Colonic mucosa (tissue), 4 donors: ENCODE measurements at regions not wholly inside any gene's neighbourhood (a gene's known extent, or its start where the extent isn't known, plus 50 kb on each side); places are given as distances from the start of the nearest gene placed in this dataset.
"Not testable (repeated sequence)": the region's sequence is repeated elsewhere in the genome, so short reads cannot be mapped to it uniquely, and the experiment has no call there.

Experiments used
- DNase-seq: peaks from one replicate; pipeline ENCODE4 v3.0.0-alpha.2; 2020
- H3K27ac ChIP-seq: fragments of 200-600 bp; one replicate; pipeline ENCODE4 v1.8.0; 2021
- H3K27me3 ChIP-seq: fragments of 200-600 bp; one replicate; pipeline ENCODE4 v1.8.0; 2021
- H3K36me3 ChIP-seq: fragments of 200-600 bp; one replicate; pipeline ENCODE4 v1.8.0; 2021
- H3K4me1 ChIP-seq: fragments of 200-600 bp; one replicate; pipeline ENCODE4 v1.8.0; 2021; ENCODE audit warnings: mild to moderate bottlenecking
- H3K4me3 ChIP-seq: fragments of 200-600 bp; one replicate; pipeline ENCODE4 v1.8.0; 2021
- H3K9ac ChIP-seq, 2 donors: one replicate each; pipeline ENCODE4 v1.7.0; 2013; ENCODE audit warnings: control low read depth in 2 of 2, low read depth in 2 of 2, low read length in 2 of 2
- H3K9me3 ChIP-seq: fragments of 200-600 bp; one replicate; pipeline ENCODE4 v1.8.0; 2021
- intact Hi-C: fragments of 100-400 bp; cut with DNase I; formaldehyde crosslinking; loops from one replicate; pipeline ENCODE4 v1.14.1; 2022
- TF ChIP-seq, protein P1 (sequence below): fragments of 200-600 bp; IDR thresholded peaks from one replicate; pipeline ENCODE4 v1.8.0; 2022; ENCODE audit warnings: antibody characterized with exemption, mild to moderate bottlenecking
- donor health status: healthy.
- donor health status: DM: no; HTN: no; CAD: no.
- donor health status: DM: no; HTN: no; CAD: no.

DNA sequence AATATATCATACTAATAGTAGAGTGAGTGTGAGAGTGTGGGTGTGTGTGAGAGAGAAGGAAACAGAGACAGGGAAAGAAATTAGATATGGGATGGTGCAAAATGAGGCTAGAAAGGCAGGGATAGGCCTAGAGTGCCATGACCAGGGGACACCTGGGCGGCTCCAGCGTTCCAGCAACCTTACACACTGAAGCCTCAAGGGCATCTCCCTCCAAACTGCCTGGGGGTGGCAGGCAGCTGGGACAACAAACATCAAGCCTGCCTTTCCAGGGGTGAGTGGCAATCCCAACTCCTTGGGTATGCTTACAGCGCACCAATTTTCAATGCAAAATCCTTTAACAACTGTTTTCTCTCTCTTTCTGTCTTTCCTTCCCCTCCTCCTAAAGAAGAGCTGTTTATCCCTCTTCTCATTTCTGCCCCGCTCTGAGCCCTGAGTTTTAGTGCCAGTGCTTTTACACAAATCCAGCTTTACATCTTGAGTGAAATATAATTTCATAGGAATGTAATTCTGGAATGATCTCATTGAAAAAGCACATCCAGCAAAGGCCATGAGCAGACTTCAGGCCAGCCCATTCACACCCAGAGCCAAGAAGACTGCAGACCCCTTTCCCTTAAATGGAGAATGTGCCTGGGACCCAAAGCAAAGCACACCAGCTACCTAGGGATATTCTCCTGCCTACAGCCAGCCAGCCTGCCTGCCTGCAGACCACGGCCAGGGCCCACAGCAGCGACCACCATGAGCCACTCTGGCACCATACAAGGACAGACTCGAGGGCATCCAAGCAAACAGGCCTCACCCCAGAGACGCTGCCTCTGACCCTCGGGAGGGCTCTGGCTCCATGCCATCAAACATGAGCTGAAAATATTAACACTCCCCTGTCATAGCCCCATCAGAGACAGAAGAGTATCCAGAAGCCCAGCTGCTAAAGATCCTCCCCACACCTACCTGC lies 90.3 kb downstream of the RPL27A start:
- TF ChIP-seq, protein P1, sequence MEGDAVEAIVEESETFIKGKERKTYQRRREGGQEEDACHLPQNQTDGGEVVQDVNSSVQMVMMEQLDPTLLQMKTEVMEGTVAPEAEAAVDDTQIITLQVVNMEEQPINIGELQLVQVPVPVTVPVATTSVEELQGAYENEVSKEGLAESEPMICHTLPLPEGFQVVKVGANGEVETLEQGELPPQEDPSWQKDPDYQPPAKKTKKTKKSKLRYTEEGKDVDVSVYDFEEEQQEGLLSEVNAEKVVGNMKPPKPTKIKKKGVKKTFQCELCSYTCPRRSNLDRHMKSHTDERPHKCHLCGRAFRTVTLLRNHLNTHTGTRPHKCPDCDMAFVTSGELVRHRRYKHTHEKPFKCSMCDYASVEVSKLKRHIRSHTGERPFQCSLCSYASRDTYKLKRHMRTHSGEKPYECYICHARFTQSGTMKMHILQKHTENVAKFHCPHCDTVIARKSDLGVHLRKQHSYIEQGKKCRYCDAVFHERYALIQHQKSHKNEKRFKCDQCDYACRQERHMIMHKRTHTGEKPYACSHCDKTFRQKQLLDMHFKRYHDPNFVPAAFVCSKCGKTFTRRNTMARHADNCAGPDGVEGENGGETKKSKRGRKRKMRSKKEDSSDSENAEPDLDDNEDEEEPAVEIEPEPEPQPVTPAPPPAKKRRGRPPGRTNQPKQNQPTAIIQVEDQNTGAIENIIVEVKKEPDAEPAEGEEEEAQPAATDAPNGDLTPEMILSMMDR = no peak
- no peaks in the 10 kb centered on the region for H3K4me1 ChIP-seq
- no peak overlapping the region for H3K4me3 ChIP-seq
- DNase-seq = no peak
- H3K27me3 ChIP-seq = no peaks in the 10 kb centered on the region
- no peaks in the 10 kb centered on the region for H3K36me3 ChIP-seq
- peak overlapping the region in 1 of 2 donors; percentile 31 for H3K9ac ChIP-seq
- intact Hi-C loops = no loop called here
- H3K9me3 ChIP-seq = no peaks in the 10 kb centered on the region
- H3K27ac ChIP-seq = no peak overlapping the region

DNA sequence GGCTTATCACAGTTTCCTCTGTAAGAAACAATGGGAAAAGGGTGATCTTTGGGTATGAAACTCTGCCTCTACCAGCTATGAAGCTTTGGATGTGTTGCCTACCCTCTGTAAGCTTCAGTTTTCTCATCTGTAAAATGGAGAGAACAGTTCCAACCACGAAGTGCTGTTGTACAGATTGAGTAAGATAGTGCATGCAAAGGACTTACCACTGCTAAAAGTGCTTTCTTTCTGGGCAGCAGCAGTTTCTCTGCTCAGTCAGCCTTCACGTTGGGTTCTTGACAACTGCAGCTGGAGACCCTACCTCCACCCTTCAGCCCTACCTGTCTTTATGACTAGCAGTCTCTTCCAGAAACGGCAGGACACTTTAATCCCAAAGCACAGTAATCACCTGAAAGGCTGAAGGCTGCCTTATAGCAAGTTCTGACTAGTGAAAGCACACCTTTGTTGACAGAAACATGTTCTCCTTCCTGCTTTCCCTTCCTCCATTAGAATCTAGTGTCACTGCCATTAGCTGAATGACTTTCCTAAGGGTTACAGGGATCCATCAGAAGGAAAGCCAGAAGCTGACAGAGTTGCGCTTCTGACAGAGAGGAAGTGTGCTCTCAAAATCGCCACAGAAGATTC lies 91.4 kb downstream of the RPL27A start:
- Histone ChIP-seq H3K27ac (peak overlapping the region; percentile 63), H3K4me1 (no peaks in the 10 kb centered on the region), H3K36me3 (no peaks in the 10 kb centered on the region), H3K4me3 (no peak overlapping the region), H3K27me3 (no peaks in the 10 kb centered on the region), H3K9me3 (no peaks in the 10 kb centered on the region), H3K9ac (peak overlapping the region in 1 of 2 donors; percentile 7)
- DNase-seq = no peak
- intact Hi-C loops = no loop called here
- TF ChIP-seq, protein P1 = no peak

DNA sequence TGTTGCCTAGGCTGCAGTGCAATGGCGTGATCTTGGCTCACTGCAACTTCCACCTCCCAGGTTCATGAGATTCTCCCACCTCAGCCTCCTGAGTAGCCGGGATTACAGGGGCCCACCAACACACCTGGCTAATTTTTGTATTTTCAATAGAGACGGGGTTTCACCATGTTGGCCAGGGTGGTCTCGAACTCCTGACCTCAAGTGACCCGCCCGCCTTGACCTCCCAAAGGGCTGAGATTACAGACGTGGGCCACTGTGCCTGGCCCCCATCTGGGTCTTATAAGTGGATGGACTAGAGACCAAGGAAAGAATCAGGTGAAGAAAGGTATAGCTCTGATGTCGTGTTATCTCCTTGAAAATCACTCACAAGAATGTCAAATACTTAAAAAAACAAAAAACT lies 92.3 kb downstream of the RPL27A start:
- DNase-seq, H3K36me3 ChIP-seq, H3K9ac ChIP-seq, H3K27me3 ChIP-seq, H3K9me3 ChIP-seq, H3K4me1 ChIP-seq, H3K4me3 ChIP-seq, intact Hi-C loops: not testable (repeated sequence)
- H3K27ac ChIP-seq = peak overlapping the region; percentile 63

DNA sequence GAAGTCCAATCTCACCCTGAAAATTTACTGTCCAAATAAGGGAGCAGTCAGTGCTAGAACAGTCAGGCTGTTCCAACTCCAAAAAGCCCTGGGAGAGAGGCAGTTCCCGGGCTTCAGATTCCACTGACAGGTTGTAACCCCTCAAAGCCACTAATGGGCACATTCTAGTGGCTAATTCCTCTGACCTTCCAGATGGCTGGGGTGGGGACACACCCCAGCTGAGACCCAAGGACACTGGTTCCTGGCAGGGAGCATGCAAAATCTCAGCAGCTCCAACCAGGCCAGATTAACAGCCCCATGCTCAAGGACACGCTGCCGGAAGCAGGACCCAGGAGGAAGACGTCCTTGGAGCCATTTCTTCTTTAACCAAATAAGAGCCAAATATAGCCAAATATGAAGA lies 92.7 kb downstream of the RPL27A start:
- intact Hi-C loops = no loop called here
- H3K27ac ChIP-seq = no peak overlapping the region

DNA sequence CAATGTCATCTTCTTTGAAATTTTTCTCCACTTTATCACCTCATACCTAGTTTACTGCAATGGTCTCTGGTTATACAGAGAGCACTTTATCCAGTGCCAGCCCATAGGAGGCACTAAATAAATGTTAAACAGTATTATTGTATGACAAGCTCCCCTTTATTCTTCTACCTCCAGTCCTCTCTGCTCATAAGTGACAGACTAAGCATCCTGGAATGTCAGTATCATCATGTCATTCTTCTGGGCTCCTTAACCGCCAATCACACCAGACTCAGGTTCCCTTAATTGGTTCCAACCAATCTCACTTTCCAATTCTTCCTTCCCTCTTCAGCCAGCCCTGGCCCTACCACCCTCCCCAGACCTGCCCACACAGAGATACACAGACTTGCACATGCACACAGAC lies 93.1 kb downstream of the RPL27A start:
- intact Hi-C loops = no loop called here
- no peaks in the 10 kb centered on the region for H3K36me3 ChIP-seq
- H3K27ac ChIP-seq = no peak overlapping the region
- H3K27me3 ChIP-seq = no peaks in the 10 kb centered on the region
- H3K9ac ChIP-seq = peak overlapping the region in 1 of 2 donors; percentile 2
- no peak overlapping the region for H3K4me3 ChIP-seq
- DNase-seq = no peak
- H3K4me1 ChIP-seq = no peaks in the 10 kb centered on the region
- TF ChIP-seq, protein P1 = no peak
- no peaks in the 10 kb centered on the region for H3K9me3 ChIP-seq

More for the DNA sequence above, 92.7 kb downstream of the RPL27A start:
- no peak for DNase-seq
- Histone ChIP-seq H3K9me3 (no peaks in the 10 kb centered on the region), H3K4me1 (no peaks in the 10 kb centered on the region), H3K9ac (peak overlapping the region in 1 of 2 donors; percentile 2), H3K4me3 (no peak overlapping the region), H3K36me3 (no peaks in the 10 kb centered on the region), H3K27me3 (no peaks in the 10 kb centered on the region)
- TF ChIP-seq, protein P1 = no peak

DNA sequence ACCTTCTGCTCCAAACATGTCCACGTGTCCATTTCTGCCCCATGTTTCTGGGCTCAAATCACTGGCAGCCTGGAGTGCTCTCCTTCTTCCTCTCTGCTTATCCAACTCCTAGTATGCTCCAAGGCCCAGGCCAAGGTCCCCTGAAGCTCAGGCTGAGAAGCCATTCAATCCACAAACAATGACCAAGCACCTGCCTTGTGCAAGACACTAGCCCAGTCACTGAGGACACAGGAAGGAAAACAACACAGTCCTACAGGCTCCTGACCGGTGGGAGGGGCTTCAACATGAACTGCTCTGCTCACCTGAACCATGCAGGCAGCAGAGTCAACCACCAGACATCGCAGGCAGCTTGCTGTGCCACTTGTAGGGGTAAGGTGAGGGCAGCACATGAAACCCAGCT lies 93.6 kb downstream of the RPL27A start:
- no peak overlapping the region for H3K4me3 ChIP-seq
- no peaks in the 10 kb centered on the region for H3K27me3 ChIP-seq
- no peak overlapping the region for H3K27ac ChIP-seq
- no peak overlapping the region for H3K9ac ChIP-seq
- H3K9me3 ChIP-seq = no peaks in the 10 kb centered on the region
- no peak for DNase-seq
- no peaks in the 10 kb centered on the region for H3K4me1 ChIP-seq
- no peaks in the 10 kb centered on the region for H3K36me3 ChIP-seq
- TF ChIP-seq, protein P1 = no peak
- intact Hi-C loops = no loop called here
